ENCODE measurements at regions not wholly inside any gene's neighbourhood (a gene's known extent, or its start where the extent isn't known, plus 50 kb on each side); places are given as distances from the start of the nearest gene placed in this dataset.
"Not testable (repeated sequence)": the region's sequence is repeated elsewhere in the genome, so short reads cannot be mapped to it uniquely, and the experiment has no call there.

DNA sequence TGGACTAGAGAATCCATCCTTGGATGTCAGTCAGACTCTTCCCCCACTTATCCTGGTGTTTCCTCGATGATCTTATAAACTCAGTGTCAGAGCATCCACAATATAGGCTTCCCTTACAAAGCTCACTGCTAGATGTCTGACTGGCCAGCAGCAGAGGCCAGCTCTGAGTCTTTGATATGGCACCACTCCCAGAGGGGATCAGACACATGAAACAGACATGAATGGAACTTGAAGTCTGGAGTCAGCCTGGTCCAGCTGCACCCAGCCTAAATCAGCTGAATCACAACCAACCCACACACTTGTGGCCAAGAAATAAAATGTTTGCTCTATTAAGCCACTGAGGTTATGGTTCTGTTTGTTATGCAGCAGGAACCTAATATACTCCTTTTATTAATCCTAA lies 129.6 kb upstream of the MED14 start:
- no peaks in the 10 kb centered on the region for H3K27me3 Mint-ChIP-seq
- no peaks in the 10 kb centered on the region for H3K36me3 Mint-ChIP-seq
- no peaks in the 10 kb centered on the region for H3K4me1 Mint-ChIP-seq (ENCODE audit: unreplicated experiment)
- no peak overlapping the region for H3K27ac Mint-ChIP-seq
- no peak overlapping the region for H3K4me3 Mint-ChIP-seq
- no peak for TF ChIP-seq CTCF (conservative IDR thresholded peaks at IDR 0.05)
- H3K9me3 Mint-ChIP-seq: peaks cover 5% of the 10 kb centered on the region
- DNase-seq (ENCODE audit: extremely low spot score, unreplicated experiment): no peak

GRCh38 chrX:40866893-40867292 lies 131.6 kb upstream of the MED14 start:
- H3K4me3 Mint-ChIP-seq: no peak overlapping the region
- no peak overlapping the region for H3K27ac Mint-ChIP-seq
- H3K27me3 Mint-ChIP-seq: no peaks in the 10 kb centered on the region
- DNase-seq (ENCODE audit: extremely low spot score, unreplicated experiment): no peak
- no peaks in the 10 kb centered on the region for H3K9me3 Mint-ChIP-seq
- H3K4me1 Mint-ChIP-seq (ENCODE audit: unreplicated experiment): peaks cover 6% of the 10 kb centered on the region
- no peaks in the 10 kb centered on the region for H3K36me3 Mint-ChIP-seq
- TF ChIP-seq CTCF (conservative IDR thresholded peaks at IDR 0.05): no peak

GRCh38 chrX:40867352-40867751 lies 132.0 kb upstream of the MED14 start:
- H3K27me3 Mint-ChIP-seq: no peaks in the 10 kb centered on the region
- peaks cover 7% of the 10 kb centered on the region for H3K4me1 Mint-ChIP-seq (ENCODE audit: unreplicated experiment)
- TF ChIP-seq CTCF (conservative IDR thresholded peaks at IDR 0.05): no peak
- H3K36me3 Mint-ChIP-seq: no peaks in the 10 kb centered on the region
- DNase-seq (ENCODE audit: extremely low spot score, unreplicated experiment): no peak
- no peak overlapping the region for H3K4me3 Mint-ChIP-seq
- H3K9me3 Mint-ChIP-seq: no peaks in the 10 kb centered on the region
- no peak overlapping the region for H3K27ac Mint-ChIP-seq

- no peaks in the 10 kb centered on the region for H3K27me3 Mint-ChIP-seq
- H3K4me1 Mint-ChIP-seq (ENCODE audit: unreplicated experiment): peaks cover 7% of the 10 kb centered on the region
- H3K27ac Mint-ChIP-seq: no peak overlapping the region
- H3K36me3 Mint-ChIP-seq: no peaks in the 10 kb centered on the region
- H3K9me3 Mint-ChIP-seq: no peaks in the 10 kb centered on the region
- no peak for TF ChIP-seq CTCF (conservative IDR thresholded peaks at IDR 0.05)
- H3K4me3 Mint-ChIP-seq: no peak overlapping the region
- no peak for DNase-seq (ENCODE audit: extremely low spot score, unreplicated experiment)
These were observed 133.5 kb upstream of the MED14 start for GRCh38 chrX:40868868-40869267.

GRCh38 chrX:40870982-40871381 lies 135.6 kb upstream of the MED14 start:
- H3K4me1 Mint-ChIP-seq (ENCODE audit: unreplicated experiment); H3K9me3 Mint-ChIP-seq; H3K27ac Mint-ChIP-seq; H3K4me3 Mint-ChIP-seq; H3K27me3 Mint-ChIP-seq; DNase-seq (ENCODE audit: extremely low spot score, unreplicated experiment); H3K36me3 Mint-ChIP-seq: not testable (repeated sequence)

DNA sequence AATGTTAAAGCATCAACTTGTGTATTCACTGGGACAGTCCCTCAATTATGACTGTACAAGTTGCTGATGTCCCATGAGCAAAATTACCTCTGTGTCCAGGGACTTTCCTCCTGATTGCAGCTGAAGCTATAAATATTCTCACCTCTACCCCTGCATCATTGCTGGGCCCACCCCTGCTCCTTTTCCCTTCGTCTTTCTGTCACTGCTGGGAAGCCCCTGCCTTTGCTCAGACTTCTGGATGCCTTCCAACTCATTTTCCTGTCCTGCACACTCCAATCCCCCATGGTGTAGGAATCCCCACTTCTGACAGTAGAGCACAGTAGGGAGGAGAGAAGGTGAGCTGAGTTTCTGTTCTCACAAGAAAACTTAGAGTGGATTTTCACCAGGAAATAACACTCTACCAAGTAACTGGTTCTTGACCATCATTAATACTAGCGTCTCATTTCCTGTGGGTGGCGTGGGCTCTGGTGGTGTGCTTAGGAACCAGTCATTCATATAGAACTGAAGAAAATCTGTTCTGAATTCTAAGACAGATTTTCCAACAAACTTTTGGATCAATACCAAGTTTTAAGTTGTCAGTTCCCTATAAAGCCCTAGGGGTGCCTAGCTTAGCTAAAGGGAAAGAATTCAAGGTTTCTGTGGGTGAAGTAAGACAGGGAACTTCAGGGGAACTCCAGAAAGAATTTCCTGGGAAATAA lies 136.2 kb upstream of the MED14 start:
- Mint-ChIP-seq H3K27me3 (no peaks in the 10 kb centered on the region), H3K27ac (no peak overlapping the region), H3K36me3 (no peaks in the 10 kb centered on the region), H3K9me3 (no peaks in the 10 kb centered on the region), H3K4me1 (ENCODE audit: unreplicated experiment) (peaks cover 7% of the 10 kb centered on the region), H3K4me3 (no peak overlapping the region)
- no peak for TF ChIP-seq CTCF (conservative IDR thresholded peaks at IDR 0.05)
- no peak for DNase-seq (ENCODE audit: extremely low spot score, unreplicated experiment)

Data from type B pancreatic cell (in vitro differentiated cells).